Left renal pelvis (tissue), 4 donors: ENCODE measurements at regions not wholly inside any gene's neighbourhood (a gene's known extent, or its start where the extent isn't known, plus 50 kb on each side); places are given as distances from the start of the nearest gene placed in this dataset.
A peak's percentile ranks its signal among the peaks of the same experiment; 100 is the strongest.

Source experiments
- DNase-seq, 4 donors: peaks; one replicate each; pipeline ENCODE4 v3.0.0-alpha.2; 2013; ENCODE audit warnings: low read depth in 4 of 4, low spot score in 3 of 4

- no peak for DNase-seq
Observed at GRCh38 chr15:95345867-95346266, 984.6 kb upstream of the NR2F2 start.

GRCh38 chr15:95346721-95347475, 983.6 kb upstream of the NR2F2 start:
- DNase-seq = no peak

GRCh38 chr15:95347837-95348236, 982.7 kb upstream of the NR2F2 start:
- DNase-seq = no peak

GRCh38 chr15:95350908-95351307, 979.6 kb upstream of the NR2F2 start:
- DNase-seq = no peak

GRCh38 chr15:95352631-95353187, 977.8 kb upstream of the NR2F2 start:
- DNase-seq = no peak

GRCh38 chr15:95353512-95353911, 977.0 kb upstream of the NR2F2 start:
- DNase-seq = no peak

- DNase-seq = no peak
Observed at GRCh38 chr15:95359966-95360365, 970.5 kb upstream of the NR2F2 start.

GRCh38 chr15:95362306-95362705, 968.2 kb upstream of the NR2F2 start:
- DNase-seq = no peak

GRCh38 chr15:95363646-95364045, 966.9 kb upstream of the NR2F2 start:
- no peak for DNase-seq

- DNase-seq = peak; percentile 63 to 76 (median 72)
Observed at GRCh38 chr15:95365511-95366107, 964.9 kb upstream of the NR2F2 start.

- DNase-seq = no peak
Observed at GRCh38 chr15:95368191-95368590, 962.3 kb upstream of the NR2F2 start.

GRCh38 chr15:95368755-95369601, 961.5 kb upstream of the NR2F2 start:
- DNase-seq = no peak

- no peak for DNase-seq
Observed at GRCh38 chr15:95370291-95370690, 960.2 kb upstream of the NR2F2 start.

- no peak for DNase-seq
Observed at GRCh38 chr15:95371664-95372063, 958.8 kb upstream of the NR2F2 start.

- DNase-seq = no peak
Observed at GRCh38 chr15:95375281-95375680, 955.2 kb upstream of the NR2F2 start.

- DNase-seq = no peak
Observed at GRCh38 chr15:95377258-95377852, 953.1 kb upstream of the NR2F2 start.

GRCh38 chr15:95394186-95395067, 936.1 kb upstream of the NR2F2 start:
- no peak for DNase-seq

- DNase-seq = no peak
Observed at GRCh38 chr15:95400428-95400827, 930.1 kb upstream of the NR2F2 start.

GRCh38 chr15:95401587-95401986, 928.9 kb upstream of the NR2F2 start:
- DNase-seq = no peak

- no peak for DNase-seq
Observed at GRCh38 chr15:95405447-95405846, 925.1 kb upstream of the NR2F2 start.
